ENCODE measurements at regions not wholly inside any gene's neighbourhood (a gene's known extent, or its start where the extent isn't known, plus 50 kb on each side); places are given as distances from the start of the nearest gene placed in this dataset.
"Not testable (repeated sequence)": the region's sequence is repeated elsewhere in the genome, so short reads cannot be mapped to it uniquely, and the experiment has no call there.

- H3K4me1 Mint-ChIP-seq (ENCODE audit: low read depth) = peaks cover 17% of the 10 kb centered on the region
- not testable (repeated sequence) for H3K27me3 Mint-ChIP-seq, H3K9me3 Mint-ChIP-seq, DNase-seq
- peak overlapping the region; percentile 21 for H3K4me3 Mint-ChIP-seq
- H3K36me3 Mint-ChIP-seq (ENCODE audit: low read depth) = peaks cover 14% of the 10 kb centered on the region
- peak overlapping the region; percentile 81 for H3K27ac Mint-ChIP-seq
These were observed 101.0 kb upstream of the PTPN20 start for GRCh38 chr10:46810222-46810621.

GRCh38 chr10:46816126-46816525 is 95.1 kb upstream of the PTPN20 start:
- H3K9me3 Mint-ChIP-seq = not testable (repeated sequence)

GRCh38 chr10:46840393-46841050 is 70.7 kb upstream of the PTPN20 start:
- not testable (repeated sequence) for H3K27ac Mint-ChIP-seq; H3K4me1 Mint-ChIP-seq (ENCODE audit: low read depth); H3K36me3 Mint-ChIP-seq (ENCODE audit: low read depth); DNase-seq; H3K27me3 Mint-ChIP-seq; H3K9me3 Mint-ChIP-seq; H3K4me3 Mint-ChIP-seq

More at GRCh38 chr10:46816126-46816525, 95.1 kb upstream of the PTPN20 start:
- H3K27me3 Mint-ChIP-seq; H3K4me3 Mint-ChIP-seq; H3K36me3 Mint-ChIP-seq (ENCODE audit: low read depth); H3K4me1 Mint-ChIP-seq (ENCODE audit: low read depth); DNase-seq; H3K27ac Mint-ChIP-seq: not testable (repeated sequence)

GRCh38 chr10:46841051-46841593 is 70.1 kb upstream of the PTPN20 start:
- H3K4me1 Mint-ChIP-seq (ENCODE audit: low read depth); H3K27ac Mint-ChIP-seq; H3K36me3 Mint-ChIP-seq (ENCODE audit: low read depth); DNase-seq; H3K4me3 Mint-ChIP-seq; H3K9me3 Mint-ChIP-seq; H3K27me3 Mint-ChIP-seq: not testable (repeated sequence)

- H3K27me3 Mint-ChIP-seq; H3K4me1 Mint-ChIP-seq (ENCODE audit: low read depth); H3K9me3 Mint-ChIP-seq; H3K27ac Mint-ChIP-seq; DNase-seq; H3K36me3 Mint-ChIP-seq (ENCODE audit: low read depth); H3K4me3 Mint-ChIP-seq: not testable (repeated sequence)
These were observed 66.0 kb upstream of the PTPN20 start for GRCh38 chr10:46845194-46845593.

- not testable (repeated sequence) for DNase-seq; H3K36me3 Mint-ChIP-seq (ENCODE audit: low read depth); H3K4me1 Mint-ChIP-seq (ENCODE audit: low read depth); H3K27me3 Mint-ChIP-seq; H3K4me3 Mint-ChIP-seq; H3K9me3 Mint-ChIP-seq; H3K27ac Mint-ChIP-seq
These were observed 65.6 kb upstream of the PTPN20 start for GRCh38 chr10:46845640-46846039.

- H3K27me3 Mint-ChIP-seq; H3K4me3 Mint-ChIP-seq; H3K9me3 Mint-ChIP-seq; H3K4me1 Mint-ChIP-seq (ENCODE audit: low read depth); DNase-seq; H3K36me3 Mint-ChIP-seq (ENCODE audit: low read depth); H3K27ac Mint-ChIP-seq: not testable (repeated sequence)
These were observed 50.5 kb upstream of the PTPN20 start for GRCh38 chr10:46860753-46861152.

Measured in activated T-cell treated with anti-CD3 and anti-CD28 coated beads, Interleukin-2, amount 50 U/mL, for 24 hours (primary cell).